ENCODE measurements at regions not wholly inside any gene's neighbourhood (a gene's known extent, or its start where the extent isn't known, plus 50 kb on each side); places are given as distances from the start of the nearest gene placed in this dataset.

GRCh38 chr22:49721211-49721763 is 106.4 kb downstream of the BRD1 start:
- no peaks in the 10 kb centered on the region; the same call in 1 of the 2 replicates for H3K36me3 Mint-ChIP-seq (ENCODE audit: low read depth)
- H3K27ac Mint-ChIP-seq = no peak overlapping the region
- no peak overlapping the region for H3K4me3 Mint-ChIP-seq
- no peak for DNase-seq
- H3K27me3 Mint-ChIP-seq (ENCODE audit: insufficient read depth) = peaks cover 10% of the 10 kb centered on the region
- H3K9me3 Mint-ChIP-seq = peaks cover 10% of the 10 kb centered on the region; the same call in 1 of the 2 replicates
- no peak for TF ChIP-seq CTCF (IDR thresholded peaks at IDR 0.05)
- H3K4me1 Mint-ChIP-seq (ENCODE audit: low read depth) = no peaks in the 10 kb centered on the region

DNA sequence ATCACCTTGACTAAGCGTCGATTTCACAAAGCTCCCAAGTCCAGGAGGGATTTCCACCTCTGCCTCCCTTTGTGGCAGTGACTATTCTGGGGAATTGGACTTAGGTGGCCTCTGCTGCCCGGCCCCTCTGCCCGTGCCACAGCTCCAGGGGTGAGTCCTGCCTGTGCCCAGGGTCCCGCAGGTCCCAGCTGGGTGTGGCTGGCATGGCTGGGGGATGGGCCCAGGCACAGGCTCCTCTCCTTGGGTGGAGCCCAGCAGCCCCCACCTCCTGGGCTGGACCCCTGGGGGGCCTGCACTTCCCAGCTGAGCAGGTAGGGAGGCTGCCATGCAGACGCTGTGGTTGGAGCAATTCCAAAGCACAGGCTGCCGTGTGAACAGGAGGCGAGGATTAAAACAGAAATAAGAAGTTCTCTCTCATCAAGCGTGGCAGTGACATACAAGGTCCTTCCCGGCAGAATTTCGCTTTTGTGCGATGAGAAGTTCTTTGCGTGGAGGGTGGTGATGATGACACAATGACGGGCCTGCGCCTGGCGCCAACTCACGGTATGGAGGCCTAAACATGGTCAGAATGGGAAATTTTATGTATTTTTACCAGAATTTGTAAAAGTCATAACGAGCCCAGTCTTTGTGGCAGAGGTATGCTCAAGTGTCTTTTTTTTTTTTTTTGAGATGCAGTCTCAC is 107.3 kb downstream of the BRD1 start:
- Mint-ChIP-seq H3K27ac (no peak overlapping the region), H3K4me3 (no peak overlapping the region), H3K27me3 (ENCODE audit: insufficient read depth) (peaks cover 10% of the 10 kb centered on the region), H3K36me3 (ENCODE audit: low read depth) (no peaks in the 10 kb centered on the region; the same call in 1 of the 2 replicates), H3K4me1 (ENCODE audit: low read depth) (no peaks in the 10 kb centered on the region), H3K9me3 (peaks cover 6% of the 10 kb centered on the region; the same call in 1 of the 2 replicates)
- no peak for DNase-seq
- no peak for TF ChIP-seq CTCF (IDR thresholded peaks at IDR 0.05)

- no peak for TF ChIP-seq CTCF (IDR thresholded peaks at IDR 0.05)
- H3K27me3 Mint-ChIP-seq (ENCODE audit: insufficient read depth) = peaks cover 11% of the 10 kb centered on the region
- H3K4me1 Mint-ChIP-seq (ENCODE audit: low read depth) = no peaks in the 10 kb centered on the region
- no peaks in the 10 kb centered on the region; the same call in 1 of the 2 replicates for H3K36me3 Mint-ChIP-seq (ENCODE audit: low read depth)
- H3K4me3 Mint-ChIP-seq = no peak overlapping the region
- H3K9me3 Mint-ChIP-seq = peaks cover 6% of the 10 kb centered on the region; the same call in 1 of the 2 replicates
- no peak for DNase-seq
- H3K27ac Mint-ChIP-seq = no peak overlapping the region
Measured at GRCh38 chr22:49719046-49719445, 108.6 kb downstream of the BRD1 start.

GRCh38 chr22:49718396-49718795 is 109.3 kb downstream of the BRD1 start:
- peaks cover 6% of the 10 kb centered on the region for H3K9me3 Mint-ChIP-seq
- no peak overlapping the region for H3K4me3 Mint-ChIP-seq
- H3K27ac Mint-ChIP-seq = no peak overlapping the region
- H3K36me3 Mint-ChIP-seq (ENCODE audit: low read depth) = no peaks in the 10 kb centered on the region; the same call in 1 of the 2 replicates
- DNase-seq = no peak
- no peak for TF ChIP-seq CTCF (IDR thresholded peaks at IDR 0.05)
- H3K4me1 Mint-ChIP-seq (ENCODE audit: low read depth) = no peaks in the 10 kb centered on the region
- peaks cover 9% of the 10 kb centered on the region for H3K27me3 Mint-ChIP-seq (ENCODE audit: insufficient read depth)

GRCh38 chr22:49717322-49717919 is 110.3 kb downstream of the BRD1 start:
- peaks cover 5% of the 10 kb centered on the region for H3K27me3 Mint-ChIP-seq (ENCODE audit: insufficient read depth)
- H3K36me3 Mint-ChIP-seq (ENCODE audit: low read depth) = no peaks in the 10 kb centered on the region; the same call in 1 of the 2 replicates
- no peak overlapping the region for H3K27ac Mint-ChIP-seq
- DNase-seq = no peak
- peaks cover 7% of the 10 kb centered on the region for H3K9me3 Mint-ChIP-seq
- H3K4me1 Mint-ChIP-seq (ENCODE audit: low read depth) = no peaks in the 10 kb centered on the region
- TF ChIP-seq CTCF (IDR thresholded peaks at IDR 0.05) = no peak
- H3K4me3 Mint-ChIP-seq = no peak overlapping the region
